PC-3 (cell line): ENCODE measurements at regions not wholly inside any gene's neighbourhood (a gene's known extent, or its start where the extent isn't known, plus 50 kb on each side); places are given as distances from the start of the nearest gene placed in this dataset.
A peak's percentile ranks its signal among the peaks of the same experiment; 100 is the strongest.

Experiments used
- ATAC-seq: fragments of 200-7000 bp; cut with Tn5 transposase; 2 replicates; pipeline ENCODE4 v1.9.1; 2020; ENCODE audit warnings: mild to moderate bottlenecking, moderate library complexity
- BruUV-seq: library from RNA; stranded (reverse); fragments of 400-500 nt; replicated peaks from 2 replicates; lab custom pipeline; 2021; lab: Mats Ljungman, UMichigan
- CTCF ChIA-PET: fragments of 300-600 bp; sonication (Branson Sonifier 250); formaldehyde crosslinking; loops from one replicate; lab custom pipeline; 2022; ENCODE audit warnings: antibody characterized with exemption; lab: Charles Lee
- POLR2A ChIA-PET: fragments of 300-600 bp; sonication (Branson Sonifier 250); formaldehyde crosslinking; loops from one replicate; lab custom pipeline; 2022; ENCODE audit warnings: antibody characterized with exemption; ENCODE audit not compliant: unreplicated experiment; lab: Charles Lee
- DNase-seq: peaks from one replicate; pipeline ENCODE4 v3.0.0-alpha.2; 2015
- H2AFZ ChIP-seq: fragments of 300-600 bp; sonication (generic); 2 replicates; pipeline ENCODE4 v1.6.0; 2016; ENCODE audit warnings: antibody characterized with exemption, low read length
- H3F3A ChIP-seq: fragments of 300-600 bp; sonication (generic); one replicate; pipeline ENCODE4 v1.6.0; 2017; ENCODE audit warnings: antibody characterized with exemption, low read length, control low read depth, mild to moderate bottlenecking; ENCODE audit not compliant: unreplicated experiment
- H3K27ac ChIP-seq: fragments of 300-600 bp; sonication (generic); 2 replicates; pipeline ENCODE4 v1.5.1; 2016; ENCODE audit warnings: mild to moderate bottlenecking, low read length
- H3K27me3 ChIP-seq: fragments of 300-600 bp; sonication (generic); 2 replicates; pipeline ENCODE4 v1.6.1; 2016; ENCODE audit warnings: low read length, mixed read lengths
- H3K36me3 ChIP-seq: fragments of 300-600 bp; sonication (generic); 2 replicates; pipeline ENCODE4 v1.6.1; 2016; ENCODE audit warnings: low read depth, mixed run types, low read length, mixed read lengths
- H3K4me1 ChIP-seq: fragments of 300-600 bp; sonication (generic); 2 replicates; pipeline ENCODE4 v1.5.1; 2016; ENCODE audit warnings: low read length; ENCODE audit not compliant: insufficient read depth
- H3K4me2 ChIP-seq: fragments of 300-600 bp; sonication (generic); 2 replicates; pipeline ENCODE4 v1.6.0; 2016; ENCODE audit warnings: low read length
- H3K4me3 ChIP-seq: fragments of 300-600 bp; sonication (generic); 2 replicates; pipeline ENCODE4 v1.5.1; 2016; ENCODE audit warnings: mild to moderate bottlenecking, low read length, mixed read lengths
- H3K79me2 ChIP-seq: fragments of 300-600 bp; sonication (generic); 2 replicates; pipeline ENCODE4 v1.6.1; 2017; ENCODE audit warnings: low read length, mixed read lengths
- H3K9ac ChIP-seq: fragments of 300-600 bp; sonication (generic); 2 replicates; pipeline ENCODE4 v1.6.0; 2016; ENCODE audit warnings: mild to moderate bottlenecking, low read length
- H3K9me2 ChIP-seq: fragments of 300-600 bp; sonication (generic); replicated peaks from 2 replicates; pipeline ENCODE4 v1.6.1; 2016; ENCODE audit warnings: mixed run types, low read length, mixed read lengths
- H3K9me3 ChIP-seq: fragments of 300-600 bp; sonication (generic); 2 replicates; pipeline ENCODE4 v1.6.1; 2016; ENCODE audit warnings: low read length, mixed read lengths
- H4K20me1 ChIP-seq: fragments of 300-600 bp; sonication (generic); 2 replicates; pipeline ENCODE4 v1.6.1; 2016; ENCODE audit warnings: low read length, mixed read lengths
- CTCF ChIP-seq: fragments of 300-600 bp; sonication (generic); conservative IDR thresholded peaks from 2 replicates; pipeline ENCODE4 v1.5.1; 2017; ENCODE audit warnings: antibody characterized with exemption, low read depth, mild to moderate bottlenecking, low read length
- EZH2 ChIP-seq: fragments of 300-600 bp; sonication (generic); IDR thresholded peaks from one replicate; pipeline ENCODE4 v1.6.1; 2017; ENCODE audit warnings: antibody characterized with exemption, mild to moderate bottlenecking, low read length; ENCODE audit not compliant: unreplicated experiment
- EZH2phosphoT487 ChIP-seq: fragments of 300-600 bp; sonication (generic); IDR thresholded peaks from 2 replicates; pipeline ENCODE4 v1.6.1; 2018; ENCODE audit warnings: mild to moderate bottlenecking, antibody characterized with exemption, low read length, borderline replicate concordance
- intact Hi-C: fragments of 100-400 bp; cut with micrococcal nuclease; formaldehyde crosslinking; loops from 2 replicates; pipeline ENCODE4 v1.9.0; 2023

GRCh38 chr5:124403281-124403680, 343.2 kb downstream of the ZNF608 start:
- no peaks in the 10 kb centered on the region for H3K36me3 ChIP-seq
- ChIA-PET POLR2A (no interaction called here), CTCF (no interaction called here)
- TF ChIP-seq EZH2phosphoT487 = no peak
- TF ChIP-seq EZH2 = no peak
- no peaks in the 10 kb centered on the region for H3K9me2 ChIP-seq
- DNase-seq (no peak), ATAC-seq (no peak)
- no peak overlapping the region for H3K4me3 ChIP-seq
- H2AFZ ChIP-seq = no peak overlapping the region
- H3K27me3 ChIP-seq = no peaks in the 10 kb centered on the region
- no peak overlapping the region for H3K9ac ChIP-seq
- peaks cover 7% of the 10 kb centered on the region; the same call in 1 of the 2 replicates for H3K4me1 ChIP-seq
- intact Hi-C loops = no loop called here
- H4K20me1 ChIP-seq = no peaks in the 10 kb centered on the region
- BruUV-seq = no TSS peak
- H3K9me3 ChIP-seq = no peaks in the 10 kb centered on the region
- H3K27ac ChIP-seq = no peak overlapping the region
- no peaks in the 10 kb centered on the region for H3F3A ChIP-seq
- no peaks in the 10 kb centered on the region for H3K79me2 ChIP-seq
- H3K4me2 ChIP-seq = no peak overlapping the region

DNA sequence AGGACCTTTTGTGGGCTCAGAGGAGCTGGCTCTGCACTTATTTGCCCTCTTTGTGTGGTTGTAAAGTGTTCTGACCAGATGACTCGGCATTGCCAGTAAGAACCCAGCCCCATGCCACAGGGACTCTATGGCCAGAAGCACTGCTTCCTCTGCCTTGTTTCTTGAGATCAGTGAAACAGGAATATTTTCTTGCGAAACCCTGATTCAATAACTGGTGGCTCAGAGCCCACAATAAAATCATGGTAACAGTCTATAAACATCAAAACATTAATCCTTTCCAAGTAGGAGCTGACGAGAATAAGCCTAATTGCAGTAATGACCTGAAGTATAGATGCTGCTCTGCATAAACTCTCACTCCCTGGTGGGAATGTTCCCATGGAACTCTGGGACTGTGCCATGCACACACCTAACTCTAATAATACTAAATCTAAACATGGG, 344.3 kb downstream of the ZNF608 start:
- DNase-seq = peak; percentile 37
- no peaks in the 10 kb centered on the region for H3K9me3 ChIP-seq
- no peak for ATAC-seq

DNA sequence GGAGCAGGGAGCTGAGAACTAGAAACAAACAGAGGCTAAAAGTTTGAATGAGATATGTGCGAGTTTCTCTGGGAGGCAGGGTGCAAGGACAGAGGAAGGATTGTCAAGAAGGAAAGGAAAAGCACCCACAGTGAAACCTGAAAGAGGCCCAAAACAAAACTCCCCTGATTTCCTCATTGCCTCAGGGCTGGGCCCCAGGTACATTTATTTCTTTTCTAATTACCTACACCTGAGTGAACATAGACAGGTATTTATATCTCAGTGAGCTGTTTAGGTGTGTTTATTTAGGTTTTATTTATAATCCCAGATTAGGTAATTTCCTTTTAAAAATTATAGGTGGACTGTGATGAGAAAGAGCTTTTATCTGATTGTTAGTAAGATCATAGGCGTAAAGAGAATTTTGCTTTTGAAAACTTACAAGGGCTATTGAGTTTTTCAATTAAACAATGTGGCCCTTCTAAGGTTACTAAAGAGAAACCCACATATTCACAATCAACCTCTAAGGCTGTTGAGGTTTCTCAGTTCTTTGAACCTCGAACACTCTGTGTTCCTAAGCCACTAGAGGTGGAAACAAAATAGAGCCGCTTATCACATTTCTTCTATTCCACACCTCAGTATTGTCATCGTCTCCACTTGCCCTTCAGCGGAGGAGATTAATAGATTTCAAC, 344.8 kb downstream of the ZNF608 start:
- DNase-seq (no peak), ATAC-seq (no peak)
- H3K36me3 ChIP-seq = no peaks in the 10 kb centered on the region
- no peak overlapping the region for H3K4me2 ChIP-seq
- no peak overlapping the region for H3K4me3 ChIP-seq
- H4K20me1 ChIP-seq = no peaks in the 10 kb centered on the region
- ChIA-PET CTCF (no interaction called here), POLR2A (no interaction called here)
- no peaks in the 10 kb centered on the region for H3K79me2 ChIP-seq
- BruUV-seq = no TSS peak
- no peaks in the 10 kb centered on the region for H3F3A ChIP-seq
- H3K4me1 ChIP-seq = peaks cover 7% of the 10 kb centered on the region; the same call in 1 of the 2 replicates
- H3K9me2 ChIP-seq = no peaks in the 10 kb centered on the region
- no peaks in the 10 kb centered on the region for H3K27me3 ChIP-seq
- intact Hi-C loops = no loop called here
- TF ChIP-seq CTCF (no peak), EZH2phosphoT487 (no peak), EZH2 (no peak)
- H3K9ac ChIP-seq = no peak overlapping the region
- H3K27ac ChIP-seq = peak overlapping the region; percentile 43
- H2AFZ ChIP-seq = no peak overlapping the region
- no peaks in the 10 kb centered on the region for H3K9me3 ChIP-seq

More for the DNA sequence above, 344.3 kb downstream of the ZNF608 start:
- H3K4me3 ChIP-seq = no peak overlapping the region
- no peak overlapping the region for H3K4me2 ChIP-seq
- H3F3A ChIP-seq = no peaks in the 10 kb centered on the region
- H3K27ac ChIP-seq = peak overlapping the region; percentile 43
- no peak overlapping the region for H2AFZ ChIP-seq
- ChIA-PET CTCF (no interaction called here), POLR2A (interaction anchor here (0.8 kb wide), 1 partner anchor 86 kb away, joined by 7 read pairs; no protein-coding TSS in a partner anchor)
- no peaks in the 10 kb centered on the region for H3K36me3 ChIP-seq
- no peak overlapping the region for H3K9ac ChIP-seq
- BruUV-seq = no TSS peak
- TF ChIP-seq CTCF (no peak), EZH2 (no peak), EZH2phosphoT487 (no peak)
- intact Hi-C loops = no loop called here
- H3K27me3 ChIP-seq = no peaks in the 10 kb centered on the region
- no peaks in the 10 kb centered on the region for H3K9me2 ChIP-seq
- H4K20me1 ChIP-seq = no peaks in the 10 kb centered on the region
- no peaks in the 10 kb centered on the region for H3K79me2 ChIP-seq
- peaks cover 7% of the 10 kb centered on the region; the same call in 1 of the 2 replicates for H3K4me1 ChIP-seq
